Neural progenitor cell (in vitro differentiated cells): ENCODE measurements at regions not wholly inside any gene's neighbourhood (a gene's known extent, or its start where the extent isn't known, plus 50 kb on each side); places are given as distances from the start of the nearest gene placed in this dataset.

Experiments
- CTCF ChIP-seq: fragments of 200-600 bp; sonication (generic); IDR thresholded peaks from 2 replicates; pipeline ENCODE4 v1.5.1; 2017; ENCODE audit warnings: antibody characterized with exemption, mild to moderate bottlenecking
- EZH2 ChIP-seq: fragments of 200-600 bp; sonication (generic); IDR thresholded peaks from 2 replicates; pipeline ENCODE4 v1.6.1; 2017; ENCODE audit warnings: antibody characterized with exemption, mild to moderate bottlenecking, moderate library complexity

- TF ChIP-seq CTCF (no peak), EZH2 (no peak)
Measured at GRCh38 chr15:94131875-94132274, 99.5 kb upstream of the MCTP2 start.
